ENCODE measurements at regions not wholly inside any gene's neighbourhood (a gene's known extent, or its start where the extent isn't known, plus 50 kb on each side); places are given as distances from the start of the nearest gene placed in this dataset.

DNA sequence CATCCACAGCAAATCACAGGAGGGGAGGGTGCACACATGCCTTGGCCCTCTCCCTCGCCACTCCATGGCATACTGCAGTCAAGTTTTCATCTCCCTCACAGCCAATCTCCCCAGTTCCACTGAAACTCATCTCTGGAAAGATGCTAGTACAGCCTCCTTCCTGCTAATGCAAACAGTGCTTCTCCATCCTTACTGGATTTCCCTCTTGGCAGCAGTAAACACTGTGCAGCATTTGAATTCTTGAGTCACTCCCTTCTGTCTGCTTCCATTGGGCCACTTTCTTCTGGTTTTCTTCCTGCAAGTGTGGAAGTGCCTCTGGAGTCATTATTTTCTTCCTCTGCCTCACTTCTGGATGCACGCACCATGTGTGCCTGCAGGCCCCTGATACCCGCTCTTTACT, 460.3 kb downstream of the QKI start:
- no peaks in the 10 kb centered on the region for H3K36me3 ChIP-seq
- intact Hi-C loops (cut with DNase I), result loop anchor here (5.0 kb wide), 1 partner anchor 893 kb away; no protein-coding TSS in a partner anchor
- TF ChIP-seq POLR2AphosphoS5 (IDR thresholded peaks at IDR 0.05; ENCODE audit: insufficient read depth in 1 of 2, low read depth in 1 of 2), result no peak
- TF ChIP-seq, protein P1, sequence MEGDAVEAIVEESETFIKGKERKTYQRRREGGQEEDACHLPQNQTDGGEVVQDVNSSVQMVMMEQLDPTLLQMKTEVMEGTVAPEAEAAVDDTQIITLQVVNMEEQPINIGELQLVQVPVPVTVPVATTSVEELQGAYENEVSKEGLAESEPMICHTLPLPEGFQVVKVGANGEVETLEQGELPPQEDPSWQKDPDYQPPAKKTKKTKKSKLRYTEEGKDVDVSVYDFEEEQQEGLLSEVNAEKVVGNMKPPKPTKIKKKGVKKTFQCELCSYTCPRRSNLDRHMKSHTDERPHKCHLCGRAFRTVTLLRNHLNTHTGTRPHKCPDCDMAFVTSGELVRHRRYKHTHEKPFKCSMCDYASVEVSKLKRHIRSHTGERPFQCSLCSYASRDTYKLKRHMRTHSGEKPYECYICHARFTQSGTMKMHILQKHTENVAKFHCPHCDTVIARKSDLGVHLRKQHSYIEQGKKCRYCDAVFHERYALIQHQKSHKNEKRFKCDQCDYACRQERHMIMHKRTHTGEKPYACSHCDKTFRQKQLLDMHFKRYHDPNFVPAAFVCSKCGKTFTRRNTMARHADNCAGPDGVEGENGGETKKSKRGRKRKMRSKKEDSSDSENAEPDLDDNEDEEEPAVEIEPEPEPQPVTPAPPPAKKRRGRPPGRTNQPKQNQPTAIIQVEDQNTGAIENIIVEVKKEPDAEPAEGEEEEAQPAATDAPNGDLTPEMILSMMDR (IDR thresholded peaks at IDR 0.05), result no peak
- TF ChIP-seq POLR2A (IDR thresholded peaks at IDR 0.05), result no peak
- DNase-seq (ENCODE audit: extremely low spot score in 2 of 2), result no peak
- no peaks in the 10 kb centered on the region for H3K27me3 ChIP-seq
- no peaks in the 10 kb centered on the region for H3K4me1 ChIP-seq
- H3K4me3 ChIP-seq, result no peak overlapping the region
- no peaks in the 10 kb centered on the region for H3K9me3 ChIP-seq
- no peak overlapping the region for H3K27ac ChIP-seq

DNA sequence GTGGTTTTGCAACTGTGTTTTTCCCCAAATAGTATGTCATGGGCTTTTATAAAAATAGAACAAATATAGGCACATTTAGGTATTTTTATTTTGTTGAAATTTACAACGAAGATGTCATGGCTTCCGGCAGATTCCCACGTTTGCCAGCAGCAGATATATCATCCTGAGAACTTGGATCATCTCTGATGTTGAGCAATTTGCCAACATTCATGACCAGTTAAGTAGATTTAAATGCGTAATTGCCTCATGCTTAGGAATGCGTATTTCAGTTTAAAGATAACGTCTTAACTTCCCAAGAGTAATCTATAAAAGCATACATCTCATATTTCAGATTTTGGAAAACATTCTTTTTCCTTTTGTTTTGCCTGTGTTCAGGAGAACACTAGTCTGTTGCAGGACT, 457.8 kb downstream of the QKI start:
- TF ChIP-seq POLR2A (IDR thresholded peaks at IDR 0.05) (no peak), POLR2AphosphoS5 (IDR thresholded peaks at IDR 0.05; ENCODE audit: insufficient read depth in 1 of 2, low read depth in 1 of 2) (peak in 1 of 2 donors; percentile 50)
- TF ChIP-seq, protein P1 (IDR thresholded peaks at IDR 0.05), result no peak
- no peak overlapping the region for H3K27ac ChIP-seq
- no peaks in the 10 kb centered on the region for H3K27me3 ChIP-seq
- H3K4me3 ChIP-seq, result no peak overlapping the region
- H3K9me3 ChIP-seq, result no peaks in the 10 kb centered on the region
- intact Hi-C loops (cut with DNase I), result no loop called here
- no peaks in the 10 kb centered on the region for H3K36me3 ChIP-seq
- DNase-seq (ENCODE audit: extremely low spot score in 2 of 2), result no peak
- no peaks in the 10 kb centered on the region for H3K4me1 ChIP-seq

DNA sequence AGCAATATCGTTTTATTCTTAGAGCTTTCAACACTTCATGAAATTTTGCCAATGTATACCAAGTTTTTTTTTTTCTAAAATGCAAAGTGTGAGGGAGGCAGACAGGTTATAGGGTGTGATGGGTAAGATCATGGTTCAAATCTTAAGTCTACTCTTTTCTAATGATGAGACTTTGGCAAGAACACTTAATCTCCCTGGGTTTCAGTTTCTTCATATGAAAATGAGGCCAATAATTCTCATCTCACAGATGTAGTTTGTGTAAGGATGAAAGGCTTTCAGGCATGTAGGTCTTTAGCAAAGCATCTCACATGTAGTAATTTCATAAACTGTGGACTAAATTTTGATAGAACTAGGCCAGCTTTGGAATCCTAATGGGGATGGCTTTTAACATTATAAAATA, 457.1 kb downstream of the QKI start:
- Histone ChIP-seq H3K4me3 (no peak overlapping the region), H3K27me3 (no peaks in the 10 kb centered on the region), H3K4me1 (no peaks in the 10 kb centered on the region), H3K36me3 (no peaks in the 10 kb centered on the region), H3K27ac (no peak overlapping the region), H3K9me3 (no peaks in the 10 kb centered on the region)
- no peak for DNase-seq (ENCODE audit: extremely low spot score in 2 of 2)
- TF ChIP-seq POLR2A (IDR thresholded peaks at IDR 0.05) (no peak), POLR2AphosphoS5 (IDR thresholded peaks at IDR 0.05; ENCODE audit: insufficient read depth in 1 of 2, low read depth in 1 of 2) (no peak)
- TF ChIP-seq, protein P1 (IDR thresholded peaks at IDR 0.05), result no peak
- intact Hi-C loops (cut with DNase I), result no loop called here

DNA sequence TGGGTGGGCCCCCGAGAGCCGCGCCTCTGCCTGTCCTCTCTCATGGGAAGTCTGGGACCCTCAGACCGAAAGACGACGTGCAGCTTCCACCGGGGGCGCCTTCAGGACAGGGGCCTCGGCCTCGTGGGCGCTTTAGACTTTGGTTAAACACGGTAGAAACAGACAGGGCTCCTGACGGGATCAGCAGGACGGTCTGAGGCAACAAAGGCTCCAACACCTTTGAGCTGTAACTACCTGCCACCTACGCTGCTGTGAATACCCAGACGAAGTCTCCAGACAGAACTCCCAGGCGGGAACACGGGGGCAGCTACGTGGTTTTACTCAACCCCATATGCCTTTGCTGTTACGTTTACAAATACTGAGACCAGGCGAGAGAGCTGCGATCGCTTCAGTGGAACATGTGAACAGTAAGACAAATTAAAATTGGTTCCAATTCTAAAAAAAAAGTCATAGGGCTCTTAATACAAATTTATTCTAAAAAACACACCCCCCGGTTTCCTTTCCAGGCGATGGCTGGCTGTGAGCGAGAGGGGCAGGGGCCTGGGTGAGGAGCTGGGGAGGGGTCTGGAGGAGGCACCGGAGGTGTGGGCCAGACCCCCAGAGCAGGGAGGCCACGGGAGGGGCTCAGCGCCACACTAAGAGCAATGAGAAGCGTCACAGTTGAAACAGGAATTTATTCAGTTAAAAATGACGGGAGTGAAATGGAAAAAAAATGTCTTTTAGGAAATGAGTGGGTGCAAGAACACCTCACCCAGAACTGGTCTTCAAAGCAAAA, 453.2 kb downstream of the QKI start:
- intact Hi-C loops (cut with DNase I), result no loop called here
- DNase-seq (ENCODE audit: extremely low spot score in 2 of 2), result no peak
- Histone ChIP-seq H3K27ac (no peak overlapping the region), H3K27me3 (no peaks in the 10 kb centered on the region), H3K9me3 (no peaks in the 10 kb centered on the region), H3K4me3 (no peak overlapping the region), H3K4me1 (no peaks in the 10 kb centered on the region), H3K36me3 (no peaks in the 10 kb centered on the region)
- TF ChIP-seq, protein P1 (IDR thresholded peaks at IDR 0.05), result no peak
- TF ChIP-seq POLR2AphosphoS5 (IDR thresholded peaks at IDR 0.05; ENCODE audit: insufficient read depth in 1 of 2, low read depth in 1 of 2) (no peak), POLR2A (IDR thresholded peaks at IDR 0.05) (no peak)

DNA sequence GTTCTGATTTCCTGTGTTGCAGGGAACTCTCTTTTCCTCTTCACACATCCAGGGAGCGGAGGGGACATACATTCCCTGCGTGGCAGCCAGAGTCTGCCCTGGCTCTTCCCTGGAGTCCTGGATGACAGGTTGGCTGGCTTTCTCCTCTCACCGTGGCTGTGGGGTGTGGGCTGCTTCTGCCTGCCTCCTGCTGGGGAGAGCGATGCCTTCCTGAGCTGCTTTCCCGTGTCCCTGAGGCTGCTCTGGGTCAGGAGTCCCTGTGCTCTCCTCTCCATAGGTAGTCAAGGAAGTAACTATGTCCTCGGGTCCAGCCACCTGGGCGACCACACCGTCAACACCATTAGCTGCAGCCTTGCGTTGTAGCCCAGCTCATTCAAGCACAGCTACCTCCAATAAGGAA, 451.7 kb downstream of the QKI start:
- no peaks in the 10 kb centered on the region for H3K27me3 ChIP-seq
- H3K4me3 ChIP-seq, result no peak overlapping the region
- H3K4me1 ChIP-seq, result no peaks in the 10 kb centered on the region
- TF ChIP-seq, protein P1 (IDR thresholded peaks at IDR 0.05), result no peak
- TF ChIP-seq POLR2A (IDR thresholded peaks at IDR 0.05), result no peak
- no peak for TF ChIP-seq POLR2AphosphoS5 (IDR thresholded peaks at IDR 0.05; ENCODE audit: insufficient read depth in 1 of 2, low read depth in 1 of 2)
- no peaks in the 10 kb centered on the region for H3K36me3 ChIP-seq
- H3K9me3 ChIP-seq, result no peaks in the 10 kb centered on the region
- no peak overlapping the region for H3K27ac ChIP-seq
- intact Hi-C loops (cut with DNase I), result no loop called here
- DNase-seq (ENCODE audit: extremely low spot score in 2 of 2), result no peak
